Epidermal melanocyte (primary cell): ENCODE measurements at regions not wholly inside any gene's neighbourhood (a gene's known extent, or its start where the extent isn't known, plus 50 kb on each side); places are given as distances from the start of the nearest gene placed in this dataset.

Source experiments
- DNase-seq: peaks from one replicate; pipeline ENCODE4 v3.0.0; 2011; ENCODE audit warnings: low spot score; ENCODE audit not compliant: insufficient read length

- DNase-seq = no peak
Measured at GRCh38 chr17:33513769-33514168, 220.7 kb upstream of the ASIC2 start.

DNA sequence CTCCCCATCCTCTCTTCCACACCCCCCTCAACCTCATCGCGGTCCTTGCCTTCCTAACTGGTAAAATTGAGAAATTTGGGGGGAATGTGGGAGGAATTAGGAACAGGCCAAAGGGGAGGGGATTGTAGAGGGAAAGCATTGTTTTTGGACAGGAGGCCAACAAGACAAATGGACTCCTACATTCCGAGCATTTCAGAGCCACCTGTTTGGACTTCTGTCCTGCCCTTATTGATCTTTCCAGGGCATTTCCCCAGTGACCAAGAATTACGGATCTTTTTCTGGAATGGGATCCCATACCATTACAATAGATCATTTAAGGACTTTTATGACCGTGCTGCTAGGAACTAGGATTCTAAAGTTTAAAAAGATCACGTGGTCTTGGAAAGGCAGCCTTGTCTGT is 221.3 kb upstream of the ASIC2 start:
- no peak for DNase-seq

DNA sequence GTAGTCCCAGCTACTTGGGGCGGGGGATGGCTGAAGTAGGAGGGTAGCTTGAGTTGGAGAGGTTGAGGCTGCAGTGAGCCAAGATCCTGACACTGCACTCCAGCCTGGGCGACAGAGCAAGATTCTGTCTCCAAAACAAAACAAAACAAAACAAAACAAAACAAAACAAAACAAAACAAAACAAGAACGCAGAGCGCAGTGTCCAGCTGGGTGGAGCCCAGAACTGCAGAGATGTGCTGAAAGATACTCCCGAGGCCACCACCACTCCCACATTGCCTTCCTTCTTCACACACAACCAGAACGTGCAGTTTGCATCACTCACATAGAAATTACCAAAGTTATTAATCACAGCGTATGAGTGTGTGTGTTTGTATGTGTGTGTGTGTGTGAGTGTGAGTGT is 222.9 kb upstream of the ASIC2 start:
- DNase-seq = no peak

- no peak for DNase-seq
Measured at GRCh38 chr17:33516645-33517044, 223.6 kb upstream of the ASIC2 start.

GRCh38 chr17:33517746-33518145 is 224.7 kb upstream of the ASIC2 start:
- DNase-seq = no peak

DNA sequence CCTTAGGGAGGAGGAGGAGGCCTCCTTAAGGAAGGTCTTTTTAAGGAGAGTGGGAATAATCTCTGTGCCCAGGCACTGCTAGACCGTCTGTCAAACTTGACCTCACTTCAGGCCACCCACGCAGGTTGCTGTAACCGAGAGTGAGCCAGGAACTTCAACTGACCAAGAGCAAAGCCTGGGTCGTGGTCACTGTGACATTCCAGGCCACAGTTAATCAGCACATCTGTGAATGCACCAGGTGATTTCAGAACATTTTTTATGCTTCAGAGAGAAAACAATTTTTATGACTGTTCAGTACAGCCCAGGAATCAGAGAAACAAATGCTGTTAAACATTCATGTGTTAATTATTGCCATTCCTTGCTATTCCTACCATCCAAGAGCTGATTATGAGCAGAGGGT is 226.6 kb upstream of the ASIC2 start:
- DNase-seq = no peak

DNA sequence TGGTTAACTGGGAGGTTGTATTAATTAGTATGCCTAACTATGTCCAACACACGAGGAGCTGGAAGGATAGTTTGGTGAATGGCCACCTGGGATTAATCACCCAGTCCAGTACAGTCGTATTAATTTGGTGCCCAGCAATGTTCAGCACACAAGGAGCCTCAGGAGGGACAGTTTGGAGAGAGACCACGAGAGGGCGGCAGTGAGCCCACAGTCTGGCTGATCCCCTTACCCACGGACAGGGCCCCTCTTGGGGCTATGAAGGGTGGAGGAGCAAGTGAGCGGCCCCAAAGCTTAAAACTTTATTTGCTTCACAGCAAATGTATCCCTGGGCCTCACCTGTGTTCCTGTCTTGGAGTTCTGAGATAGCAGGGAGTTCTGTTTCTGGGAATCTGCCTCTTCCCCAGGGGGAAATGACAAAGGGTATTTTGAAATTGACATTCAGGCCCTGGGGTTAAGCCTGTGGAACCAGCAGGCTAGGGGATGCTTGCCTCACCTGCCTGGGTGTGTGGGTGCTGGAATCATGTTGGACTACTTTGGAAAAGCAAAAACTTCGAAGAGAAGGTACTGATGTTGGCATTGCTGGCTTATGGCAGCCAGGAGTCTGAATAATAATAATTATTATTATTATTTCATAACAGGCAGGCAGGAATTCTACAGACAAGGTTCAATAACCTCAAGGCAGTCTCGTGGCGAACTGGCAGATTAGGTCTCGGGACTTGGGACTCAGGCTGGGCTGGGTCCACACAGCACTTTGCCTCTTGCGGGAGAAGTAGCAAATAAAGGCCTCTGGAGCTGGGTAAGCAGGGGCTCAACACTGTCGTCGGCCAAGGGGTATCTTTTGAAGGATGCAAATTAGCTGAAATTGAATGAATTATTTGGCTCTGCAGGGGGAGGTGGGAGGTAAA is 227.6 kb upstream of the ASIC2 start:
- no peak for DNase-seq

DNA sequence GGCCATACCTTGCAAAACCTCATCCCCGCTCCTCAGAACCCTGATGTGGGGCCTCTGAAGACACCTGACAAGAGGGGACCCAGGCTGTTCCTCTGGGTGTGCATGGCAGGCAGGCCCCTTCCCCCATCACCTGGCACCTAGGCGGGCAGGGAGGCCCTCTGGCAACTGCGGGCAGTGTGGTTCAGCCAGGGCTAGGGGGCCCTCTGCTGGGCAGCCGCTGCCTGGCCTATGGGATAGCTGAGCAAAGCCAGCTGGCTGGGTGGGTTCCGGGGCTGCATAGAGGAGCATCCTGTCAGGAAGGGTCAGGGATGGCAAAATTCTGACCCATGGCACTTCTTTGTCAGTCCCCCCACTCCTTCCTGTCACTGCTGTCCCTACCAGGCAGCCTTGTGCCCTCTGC is 228.7 kb upstream of the ASIC2 start:
- DNase-seq = no peak

- no peak for DNase-seq
Measured at GRCh38 chr17:33522623-33523022, 229.5 kb upstream of the ASIC2 start.

- DNase-seq = no peak
Measured at GRCh38 chr17:33523577-33523981, 230.5 kb upstream of the ASIC2 start.

GRCh38 chr17:33525186-33525585 is 232.1 kb upstream of the ASIC2 start:
- no peak for DNase-seq

DNA sequence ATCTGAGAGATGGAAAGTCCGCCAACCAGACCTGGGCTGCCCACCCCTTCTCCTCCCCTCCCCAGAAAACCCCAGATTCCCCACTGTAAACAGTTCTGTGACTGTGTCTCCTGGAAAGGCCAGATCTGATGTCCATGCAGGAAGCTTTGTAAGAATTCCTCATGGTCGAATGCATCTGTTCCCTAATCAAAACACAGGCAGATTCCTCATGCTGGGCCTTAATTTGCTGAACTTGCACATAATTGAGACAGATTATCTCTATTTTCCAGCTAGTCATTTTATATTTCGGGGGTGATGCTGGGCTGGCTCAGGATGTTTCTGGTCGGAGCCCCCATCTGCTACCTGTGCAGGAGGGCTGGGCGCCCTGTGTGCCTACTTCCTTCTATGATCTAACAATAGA is 233.6 kb upstream of the ASIC2 start:
- DNase-seq = no peak

DNA sequence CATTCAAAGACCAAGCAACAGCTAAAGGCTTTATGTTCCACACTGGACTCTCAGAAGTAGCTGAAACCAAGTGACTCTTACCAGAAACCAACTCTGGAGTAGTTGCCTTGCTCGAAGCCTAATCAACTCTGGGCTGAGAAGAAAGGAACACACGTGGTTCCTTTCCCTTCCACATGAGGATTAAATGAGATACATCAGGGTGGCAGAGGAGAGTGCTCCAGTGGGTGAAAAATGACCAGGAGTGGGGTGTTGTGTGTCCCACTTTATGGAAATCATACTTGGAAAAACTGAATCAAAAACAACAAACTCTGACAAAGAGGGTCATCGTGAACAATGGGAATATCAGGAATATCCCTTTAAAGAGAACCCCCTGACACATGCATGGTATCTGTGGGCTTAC is 234.2 kb upstream of the ASIC2 start:
- no peak for DNase-seq

GRCh38 chr17:33528846-33529245 is 235.8 kb upstream of the ASIC2 start:
- no peak for DNase-seq

GRCh38 chr17:33529816-33530215 is 236.7 kb upstream of the ASIC2 start:
- no peak for DNase-seq

DNA sequence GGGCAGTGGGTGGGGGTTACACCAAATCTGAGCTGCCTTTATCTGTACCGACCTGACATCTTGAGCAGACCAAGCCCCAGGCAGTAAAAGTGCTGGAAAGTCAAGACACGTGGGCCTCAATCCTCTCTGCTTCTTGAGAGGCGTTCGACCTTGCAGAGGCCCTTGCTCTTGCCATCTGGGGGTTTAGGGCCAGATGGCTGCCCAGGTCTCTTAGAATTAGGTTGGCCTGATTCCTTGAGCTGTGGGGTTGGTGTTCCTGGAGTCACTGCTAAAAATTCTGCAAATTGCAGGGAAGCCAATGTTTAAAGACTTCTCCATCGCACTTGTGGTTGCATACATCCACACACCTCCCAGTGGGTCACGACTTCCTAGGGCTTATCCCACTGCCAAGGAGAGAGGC is 238.2 kb upstream of the ASIC2 start:
- DNase-seq = no peak

- no peak for DNase-seq
Measured at GRCh38 chr17:33534087-33534486, 241.0 kb upstream of the ASIC2 start.

GRCh38 chr17:33545124-33545523 is 252.0 kb upstream of the ASIC2 start:
- DNase-seq = no peak

DNA sequence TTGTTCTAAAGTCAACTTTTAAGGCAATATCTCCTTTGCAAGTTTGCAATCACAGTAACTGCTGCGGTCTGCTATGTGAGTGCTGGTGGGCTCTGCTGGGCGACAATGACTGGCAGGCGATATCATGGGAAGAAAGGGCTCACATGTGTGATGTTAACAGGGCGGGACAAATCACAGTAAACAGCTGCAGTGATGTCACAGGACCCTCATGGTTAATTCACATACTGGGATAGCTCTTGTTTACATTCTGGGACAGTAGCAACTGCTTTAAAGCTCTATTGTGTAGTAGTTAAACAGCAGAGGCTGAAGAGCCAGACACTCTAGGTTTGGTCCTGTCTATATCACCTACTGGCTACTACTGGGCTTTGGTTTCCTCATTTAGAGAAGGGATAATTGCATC is 257.2 kb upstream of the ASIC2 start:
- no peak for DNase-seq

DNA sequence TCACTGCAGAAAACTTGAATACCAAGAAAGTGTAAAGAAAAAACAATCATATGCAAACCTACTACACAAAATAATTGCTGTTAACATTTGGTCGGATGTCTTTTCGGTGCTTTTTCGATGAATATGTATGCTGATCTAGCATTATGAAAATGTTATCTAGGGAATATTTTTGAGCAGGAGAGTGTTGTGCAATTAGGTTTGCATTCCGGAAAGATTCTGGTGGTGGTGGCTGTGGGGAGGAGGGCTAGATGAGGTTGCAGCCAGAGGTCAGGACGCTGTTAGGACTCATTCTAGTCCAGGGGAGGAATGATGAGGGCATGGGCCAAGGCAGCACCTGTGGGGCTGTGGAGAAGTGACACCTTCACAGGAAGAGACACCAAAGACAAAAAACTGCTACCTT is 258.0 kb upstream of the ASIC2 start:
- DNase-seq = no peak

DNA sequence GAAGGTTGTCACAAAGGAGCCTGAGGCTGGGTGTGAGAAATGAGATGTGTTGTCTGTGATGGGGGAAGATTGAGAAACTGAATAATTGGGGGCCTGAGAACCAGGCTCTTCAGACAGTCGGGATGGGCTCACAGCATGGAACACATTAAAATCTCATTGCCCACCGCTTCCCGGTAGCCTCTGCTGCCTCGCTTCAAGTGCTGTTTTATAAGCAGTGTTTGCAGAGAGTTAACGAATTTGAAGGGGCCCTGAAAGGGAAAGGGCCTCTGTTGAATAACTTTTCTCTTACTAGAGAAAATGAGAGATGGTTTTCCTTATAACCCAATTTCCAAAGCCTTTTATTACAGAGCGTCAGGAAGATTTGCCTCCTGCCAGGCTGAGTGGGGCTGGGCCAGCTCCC is 258.8 kb upstream of the ASIC2 start:
- DNase-seq = no peak

DNA sequence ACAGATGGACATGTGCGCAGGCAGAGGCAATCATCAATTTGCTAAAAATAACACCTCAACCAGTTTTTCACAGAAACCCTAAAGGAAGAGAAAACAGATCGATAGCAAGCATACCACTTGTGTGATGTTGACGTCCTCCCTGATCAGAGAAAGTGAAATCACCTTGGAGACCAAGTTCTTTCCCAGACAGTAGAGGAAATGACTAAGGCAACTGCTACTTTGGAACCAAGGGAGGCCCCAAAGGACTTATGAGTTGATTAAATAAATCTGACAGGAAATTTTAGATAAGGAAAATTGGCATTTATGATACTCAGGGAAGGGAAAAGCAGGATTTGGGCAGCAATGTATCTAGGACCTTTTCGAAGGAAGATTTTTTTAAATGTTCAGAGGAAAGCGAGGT is 267.1 kb upstream of the ASIC2 start:
- no peak for DNase-seq

DNA sequence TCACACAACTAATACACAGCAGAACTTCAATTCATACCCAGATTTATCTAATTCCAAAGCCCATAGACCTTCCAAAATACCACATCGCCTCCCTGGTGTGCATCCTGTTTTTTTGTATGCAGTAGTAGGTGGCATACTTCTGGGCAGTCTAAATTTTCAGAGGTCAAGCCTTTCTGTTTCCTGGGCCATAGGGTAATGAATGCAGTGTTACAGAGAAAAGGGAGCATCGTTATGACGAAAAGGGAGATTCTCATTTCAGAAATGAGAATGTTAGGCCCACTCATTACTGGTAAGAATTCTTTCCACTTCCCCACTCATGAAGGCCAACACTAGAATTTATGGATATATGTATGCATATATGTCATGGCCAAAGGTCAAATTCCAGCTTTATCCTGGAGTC is 267.8 kb upstream of the ASIC2 start:
- DNase-seq = no peak
